ENCODE measurements at regions not wholly inside any gene's neighbourhood (a gene's known extent, or its start where the extent isn't known, plus 50 kb on each side); places are given as distances from the start of the nearest gene placed in this dataset.

DNA sequence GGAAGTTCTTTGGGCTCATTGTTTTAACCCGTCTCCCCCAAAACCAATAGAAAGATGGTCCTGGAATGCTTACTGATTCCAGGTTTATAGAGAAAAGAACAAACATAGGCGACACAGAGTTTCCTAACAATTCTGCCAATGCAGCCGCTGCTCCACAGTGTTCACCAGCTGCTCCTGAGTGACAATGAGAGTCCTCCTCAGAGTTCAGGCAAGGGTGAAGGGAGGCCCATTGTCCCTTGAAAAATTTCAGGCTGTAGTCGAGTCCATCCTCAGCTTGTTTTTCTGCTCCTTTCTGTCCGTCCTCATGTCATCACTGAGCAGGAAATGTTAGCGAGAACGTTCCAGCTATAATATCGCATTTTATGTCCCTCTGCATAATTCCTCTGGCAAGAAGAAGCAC lies 537.6 kb downstream of the TCERG1L start:
- TF ChIP-seq, protein P1, sequence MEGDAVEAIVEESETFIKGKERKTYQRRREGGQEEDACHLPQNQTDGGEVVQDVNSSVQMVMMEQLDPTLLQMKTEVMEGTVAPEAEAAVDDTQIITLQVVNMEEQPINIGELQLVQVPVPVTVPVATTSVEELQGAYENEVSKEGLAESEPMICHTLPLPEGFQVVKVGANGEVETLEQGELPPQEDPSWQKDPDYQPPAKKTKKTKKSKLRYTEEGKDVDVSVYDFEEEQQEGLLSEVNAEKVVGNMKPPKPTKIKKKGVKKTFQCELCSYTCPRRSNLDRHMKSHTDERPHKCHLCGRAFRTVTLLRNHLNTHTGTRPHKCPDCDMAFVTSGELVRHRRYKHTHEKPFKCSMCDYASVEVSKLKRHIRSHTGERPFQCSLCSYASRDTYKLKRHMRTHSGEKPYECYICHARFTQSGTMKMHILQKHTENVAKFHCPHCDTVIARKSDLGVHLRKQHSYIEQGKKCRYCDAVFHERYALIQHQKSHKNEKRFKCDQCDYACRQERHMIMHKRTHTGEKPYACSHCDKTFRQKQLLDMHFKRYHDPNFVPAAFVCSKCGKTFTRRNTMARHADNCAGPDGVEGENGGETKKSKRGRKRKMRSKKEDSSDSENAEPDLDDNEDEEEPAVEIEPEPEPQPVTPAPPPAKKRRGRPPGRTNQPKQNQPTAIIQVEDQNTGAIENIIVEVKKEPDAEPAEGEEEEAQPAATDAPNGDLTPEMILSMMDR (IDR thresholded peaks at IDR 0.05), result no peak
- Histone ChIP-seq H3K4me1 (ENCODE audit: control insufficient read depth in 1 of 2, insufficient read depth in 1 of 2, low read depth in 1 of 2, low read length in 1 of 2) (no peaks in the 10 kb centered on the region), H3K27ac (no peak overlapping the region), H3K9me3 (no peaks in the 10 kb centered on the region), H3K27me3 (peaks cover 14% of the 10 kb centered on the region), H3K36me3 (no peaks in the 10 kb centered on the region), H3K4me3 (ENCODE audit: low read depth in 1 of 2, low read length in 1 of 2) (no peak overlapping the region)

DNA sequence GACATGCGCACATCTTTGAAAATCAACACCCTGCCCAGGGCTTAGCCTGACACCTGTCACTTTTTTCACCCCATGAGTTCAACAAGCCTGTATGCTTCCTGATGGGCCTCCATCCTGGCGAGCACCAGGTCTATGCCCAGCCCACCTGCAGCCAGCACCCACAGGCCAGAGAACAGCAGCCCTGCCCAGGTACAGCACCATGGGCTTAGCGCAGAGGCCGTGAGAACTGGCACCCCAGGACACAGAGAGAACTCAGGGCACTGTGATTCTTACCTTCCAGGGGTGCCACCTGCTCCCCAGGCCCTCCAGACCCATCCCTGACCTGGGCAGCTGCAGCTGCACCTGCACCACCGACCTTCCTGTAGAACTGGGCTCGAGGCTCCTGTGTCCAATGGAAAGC lies 536.6 kb downstream of the TCERG1L start:
- no peak overlapping the region for H3K27ac ChIP-seq
- H3K4me1 ChIP-seq (ENCODE audit: control insufficient read depth in 1 of 2, insufficient read depth in 1 of 2, low read depth in 1 of 2, low read length in 1 of 2), result no peaks in the 10 kb centered on the region
- H3K27me3 ChIP-seq, result peaks cover 14% of the 10 kb centered on the region
- TF ChIP-seq, protein P1 (IDR thresholded peaks at IDR 0.05), result no peak
- no peaks in the 10 kb centered on the region for H3K9me3 ChIP-seq
- H3K4me3 ChIP-seq (ENCODE audit: low read depth in 1 of 2, low read length in 1 of 2), result no peak overlapping the region
- no peaks in the 10 kb centered on the region for H3K36me3 ChIP-seq

DNA sequence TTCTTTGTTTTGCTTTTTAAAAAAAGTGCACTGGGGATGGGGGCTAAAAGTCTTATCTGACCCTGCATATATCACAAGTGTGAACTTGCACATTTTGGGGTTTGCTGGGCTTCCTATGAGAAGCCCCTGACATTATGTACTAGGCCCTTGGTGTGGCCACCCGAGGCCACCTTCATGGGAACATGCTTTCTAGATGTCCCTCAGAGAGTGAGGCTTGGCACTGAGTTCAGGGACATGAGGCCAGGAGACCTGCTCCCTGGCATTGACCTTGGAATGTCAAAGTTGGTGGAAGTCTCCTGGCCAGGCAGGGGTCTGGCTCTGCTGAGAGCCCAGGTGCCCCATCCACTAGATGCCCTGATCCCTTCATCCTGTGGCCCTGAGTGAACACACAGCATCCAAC lies 536.2 kb downstream of the TCERG1L start:
- Histone ChIP-seq H3K4me1 (ENCODE audit: control insufficient read depth in 1 of 2, insufficient read depth in 1 of 2, low read depth in 1 of 2, low read length in 1 of 2) (no peaks in the 10 kb centered on the region), H3K27ac (no peak overlapping the region), H3K4me3 (ENCODE audit: low read depth in 1 of 2, low read length in 1 of 2) (no peak overlapping the region), H3K27me3 (peaks cover 14% of the 10 kb centered on the region), H3K36me3 (no peaks in the 10 kb centered on the region), H3K9me3 (no peaks in the 10 kb centered on the region)
- TF ChIP-seq, protein P1 (IDR thresholded peaks at IDR 0.05), result no peak

DNA sequence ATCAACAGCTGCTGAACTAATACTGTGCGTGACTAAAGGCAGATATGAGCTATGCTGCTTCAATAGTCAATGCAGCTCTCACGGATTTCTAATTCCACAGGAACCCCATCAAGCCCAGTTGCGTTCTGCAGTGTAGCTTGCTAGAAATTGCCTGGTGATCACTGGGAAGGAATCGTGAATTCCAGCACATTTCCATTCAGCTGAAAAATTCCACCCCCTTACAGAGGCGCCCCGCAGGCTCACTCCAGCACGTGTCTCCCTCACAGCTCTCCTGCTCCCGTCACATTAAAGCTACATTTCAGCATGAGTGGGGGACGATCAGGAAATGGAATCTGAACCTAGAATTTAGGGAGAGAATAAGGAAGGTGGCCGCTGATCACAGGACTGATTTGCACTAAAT lies 534.8 kb downstream of the TCERG1L start:
- H3K4me3 ChIP-seq (ENCODE audit: low read depth in 1 of 2, low read length in 1 of 2), result no peak overlapping the region
- no peaks in the 10 kb centered on the region for H3K4me1 ChIP-seq (ENCODE audit: control insufficient read depth in 1 of 2, insufficient read depth in 1 of 2, low read depth in 1 of 2, low read length in 1 of 2)
- H3K36me3 ChIP-seq, result no peaks in the 10 kb centered on the region
- no peaks in the 10 kb centered on the region for H3K9me3 ChIP-seq
- H3K27ac ChIP-seq, result no peak overlapping the region
- TF ChIP-seq, protein P1 (IDR thresholded peaks at IDR 0.05), result no peak
- peaks cover 14% of the 10 kb centered on the region for H3K27me3 ChIP-seq

DNA sequence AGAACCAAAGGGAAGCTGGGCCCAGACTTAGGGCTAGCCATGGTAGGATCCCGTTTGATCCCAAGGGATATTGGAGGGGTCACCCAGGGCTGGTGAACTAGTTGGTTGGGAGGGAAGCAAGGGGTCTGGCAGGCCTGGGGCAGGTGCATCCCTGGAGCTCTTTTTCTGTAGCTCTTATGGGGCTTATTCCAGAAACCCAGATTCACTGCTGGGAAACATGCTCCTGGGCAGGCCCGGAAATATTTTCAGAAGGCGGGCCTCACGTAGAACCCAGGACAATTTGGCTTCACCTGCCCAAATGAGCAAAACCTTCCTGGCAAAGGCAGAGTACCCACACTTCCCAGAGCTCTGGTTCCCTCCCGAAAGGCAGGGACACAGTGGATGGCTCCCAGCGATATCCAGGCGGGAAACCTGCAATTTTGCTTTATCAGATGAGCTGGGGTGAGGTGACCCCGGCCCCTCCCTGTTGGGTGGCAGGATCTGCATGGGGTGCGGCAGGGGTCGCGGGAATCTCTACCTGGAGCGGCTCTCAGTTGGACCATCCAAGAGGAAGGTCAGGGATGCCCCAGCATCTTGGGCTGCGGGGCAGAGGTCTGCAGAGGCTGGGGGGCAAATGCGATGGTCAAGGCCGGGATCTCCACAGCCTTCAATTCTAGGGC lies 533.9 kb downstream of the TCERG1L start:
- H3K36me3 ChIP-seq, result no peaks in the 10 kb centered on the region
- H3K4me1 ChIP-seq (ENCODE audit: control insufficient read depth in 1 of 2, insufficient read depth in 1 of 2, low read depth in 1 of 2, low read length in 1 of 2), result no peaks in the 10 kb centered on the region
- no peak overlapping the region for H3K27ac ChIP-seq
- TF ChIP-seq, protein P1 (IDR thresholded peaks at IDR 0.05), result no peak
- H3K9me3 ChIP-seq, result no peaks in the 10 kb centered on the region
- peaks cover 14% of the 10 kb centered on the region for H3K27me3 ChIP-seq
- no peak overlapping the region for H3K4me3 ChIP-seq (ENCODE audit: low read depth in 1 of 2, low read length in 1 of 2)
